Testis (tissue), 2 donors: ENCODE measurements at regions not wholly inside any gene's neighbourhood (a gene's known extent, or its start where the extent isn't known, plus 50 kb on each side); places are given as distances from the start of the nearest gene placed in this dataset.

Experiments
- POLR2A ChIP-seq: fragments of 450-650 bp; IDR thresholded peaks from one replicate; pipeline ENCODE4 v1.6.1; 2017; ENCODE audit warnings: antibody characterized with exemption, mild to moderate bottlenecking, moderate library complexity
- TF ChIP-seq, protein P1 (sequence below), 3 experiments: fragments of 450-650 bp in 2 of 3; fragments of 200-600 bp in 1 of 3; sonication (generic) in 1 of 3; IDR thresholded peaks; one replicate each; pipeline ENCODE4 v1.5.1; 2016 to 2019; ENCODE audit warnings: antibody characterized with exemption in 3 of 3, mild to moderate bottlenecking in 2 of 3, moderate library complexity in 1 of 3

GRCh38 chr10:23872290-23872689 lies 336.6 kb upstream of the KIAA1217 start:
- TF ChIP-seq, protein P1, sequence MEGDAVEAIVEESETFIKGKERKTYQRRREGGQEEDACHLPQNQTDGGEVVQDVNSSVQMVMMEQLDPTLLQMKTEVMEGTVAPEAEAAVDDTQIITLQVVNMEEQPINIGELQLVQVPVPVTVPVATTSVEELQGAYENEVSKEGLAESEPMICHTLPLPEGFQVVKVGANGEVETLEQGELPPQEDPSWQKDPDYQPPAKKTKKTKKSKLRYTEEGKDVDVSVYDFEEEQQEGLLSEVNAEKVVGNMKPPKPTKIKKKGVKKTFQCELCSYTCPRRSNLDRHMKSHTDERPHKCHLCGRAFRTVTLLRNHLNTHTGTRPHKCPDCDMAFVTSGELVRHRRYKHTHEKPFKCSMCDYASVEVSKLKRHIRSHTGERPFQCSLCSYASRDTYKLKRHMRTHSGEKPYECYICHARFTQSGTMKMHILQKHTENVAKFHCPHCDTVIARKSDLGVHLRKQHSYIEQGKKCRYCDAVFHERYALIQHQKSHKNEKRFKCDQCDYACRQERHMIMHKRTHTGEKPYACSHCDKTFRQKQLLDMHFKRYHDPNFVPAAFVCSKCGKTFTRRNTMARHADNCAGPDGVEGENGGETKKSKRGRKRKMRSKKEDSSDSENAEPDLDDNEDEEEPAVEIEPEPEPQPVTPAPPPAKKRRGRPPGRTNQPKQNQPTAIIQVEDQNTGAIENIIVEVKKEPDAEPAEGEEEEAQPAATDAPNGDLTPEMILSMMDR (IDR thresholded peaks at IDR 0.05), result no peak
- TF ChIP-seq POLR2A, result no peak
